HepG2 (cell line): ENCODE measurements at regions not wholly inside any gene's neighbourhood (a gene's known extent, or its start where the extent isn't known, plus 50 kb on each side); places are given as distances from the start of the nearest gene placed in this dataset.

ENCODE experiments used
- ATAC-seq: fragments of 200-7000 bp; cut with Tn5 transposase; 3 replicates; pipeline ENCODE4 v1.9.1; 2020; ENCODE audit warnings: mild to moderate bottlenecking, moderate library complexity
- BruUV-seq: library from RNA; stranded (reverse); fragments of 400-500 nt; replicated peaks from 2 replicates; lab custom pipeline; 2021; lab: Mats Ljungman, UMichigan
- CTCF ChIA-PET: fragments of 300-600 bp; formaldehyde crosslinking; extraction: SDS; loops from one replicate; lab custom pipeline; 2021; ENCODE audit warnings: low total read pairs, inconsistent platforms, low intra/inter-chr PET ratio; lab: Yijun Ruan, JAX
- POLR2A ChIA-PET: fragments of 350-600 bp; sonication (Branson Sonifier 250); formaldehyde crosslinking; loops from one replicate; lab custom pipeline; 2020; ENCODE audit warnings: antibody characterized with exemption, inconsistent platforms; lab: Yijun Ruan, JAX
- DNase-seq: peaks from one replicate; pipeline ENCODE4 v3.0.0-alpha.2; 2015; ENCODE audit warnings: low spot score
- FAIRE-seq: peaks from 3 replicates; lab custom pipeline; 2011; peaks lifted over from hg19 to GRCh38; lab: Jason Lieb, UNC
- H2AFZ ChIP-seq: one replicate; pipeline ENCODE4 v1.6.1; 2011; ENCODE audit warnings: low read length, inconsistent platforms
- H3K27ac ChIP-seq: fragments of 300-600 bp; 3 replicates; pipeline ENCODE4 v1.8.0; 2011; ENCODE audit warnings: mixed run types, mild to moderate bottlenecking, mixed read lengths, low read length, inconsistent platforms; ENCODE audit not compliant: insufficient read depth; ENCODE audit errors: extremely low read length
- H3K27me3 ChIP-seq, 2 experiments: fragments of 200-600 bp in 1 of 2; 2 replicates in 1 of 2; 3 replicates in 1 of 2; pipeline versions ENCODE4 v1.6.0 to v1.8.0; 2011; ENCODE audit warnings: low read length in 2 of 2, mild to moderate bottlenecking in 2 of 2, moderate library complexity in 2 of 2, inconsistent platforms in 1 of 2; ENCODE audit not compliant: insufficient read depth in 2 of 2, control insufficient read depth in 1 of 2
- H3K36me3 ChIP-seq, 2 experiments: fragments of 200-600 bp in 1 of 2; replicated peaks in 1 of 2; 2 replicates in 1 of 2; 3 replicates in 1 of 2; pipeline versions ENCODE4 v1.5.1 to v1.8.0; 2011; ENCODE audit warnings: low read length in 2 of 2, inconsistent platforms in 1 of 2; ENCODE audit not compliant: insufficient read depth in 2 of 2, control insufficient read depth in 1 of 2
- H3K4me1 ChIP-seq: 2 replicates; pipeline ENCODE4 v1.5.1; 2012; ENCODE audit warnings: low read length, inconsistent platforms; ENCODE audit not compliant: insufficient read depth
- H3K4me2 ChIP-seq: 2 replicates; pipeline ENCODE4 v1.6.0; 2011; ENCODE audit warnings: low read depth, low read length, inconsistent platforms
- H3K4me3 ChIP-seq, 3 experiments: fragments of 200-600 bp in 1 of 3; sonication (generic), shearing (Covaris generic) in 1 of 3; replicated peaks in 1 of 3; 2 replicates each; pipeline ENCODE4 v1.5.1; 2011 to 2016; ENCODE audit warnings: low read length in 3 of 3, inconsistent platforms in 2 of 3, low read depth in 2 of 3, mild to moderate bottlenecking in 2 of 3, control low read depth in 1 of 3, mixed read lengths in 1 of 3; ENCODE audit not compliant: insufficient read depth in 1 of 3
- H3K79me2 ChIP-seq: one replicate; pipeline ENCODE4 v1.6.1; 2011; ENCODE audit warnings: low read length, inconsistent platforms; ENCODE audit not compliant: insufficient read depth
- H3K9ac ChIP-seq: 2 replicates; pipeline ENCODE4 v1.6.0; 2011; ENCODE audit warnings: mild to moderate bottlenecking, low read depth, low read length, inconsistent platforms; ENCODE audit not compliant: insufficient read depth
- H3K9me3 ChIP-seq: 2 replicates; pipeline ENCODE4 v1.5.1; 2012; ENCODE audit warnings: mild to moderate bottlenecking, low read length
- H4K20me1 ChIP-seq: 2 replicates; pipeline ENCODE4 v1.6.0; 2011; ENCODE audit warnings: inconsistent platforms, mild to moderate bottlenecking, low read length, moderate library complexity; ENCODE audit not compliant: insufficient read depth
- BRCA1 ChIP-seq: sonication (generic); formaldehyde crosslinking; IDR thresholded peaks from 2 replicates; pipeline ENCODE4 v1.4.0; 2020; ENCODE audit warnings: missing genetic modification reagents
- ZNF552 ChIP-seq: sonication (generic); formaldehyde crosslinking; IDR thresholded peaks from 2 replicates; pipeline ENCODE4 v1.9.0; 2022; ENCODE audit warnings: missing genetic modification reagents, mild to moderate bottlenecking, borderline replicate concordance
- ZNF652 ChIP-seq: IDR thresholded peaks from 2 replicates; pipeline ENCODE4 v1.6.1; 2016; ENCODE audit warnings: low read depth, borderline replicate concordance
- WGBS: methylation state at CpG from one replicate; pipeline ENCODE4 v1.1.6; 2017; ENCODE audit warnings: low lambda C conversion rate; 5-methylcytosine and 5-hydroxymethylcytosine counted together
- in situ Hi-C: cut with HindIII; loops from 2 replicates; pipeline ENCODE4 v1.10.0; 2017; ENCODE audit warnings: low pct_unique_long_range_greater_than_20kb; ENCODE audit not compliant: extremely low pct_ligation_motif_present
- intact Hi-C: fragments of 100-400 bp; cut with micrococcal nuclease; formaldehyde crosslinking; loops from one replicate; pipeline ENCODE4 v1.10.0; 2022; ENCODE audit not compliant: unreplicated experiment
- TF ChIP-seq, protein P1 (sequence below): IDR thresholded peaks from 2 replicates; pipeline ENCODE4 v1.6.1; 2016; ENCODE audit warnings: mild to moderate bottlenecking
- TF ChIP-seq, protein P2 (sequence below), 2 experiments: sonication (generic) in 1 of 2; formaldehyde crosslinking in 1 of 2; IDR thresholded peaks; 2 replicates each; pipeline versions ENCODE4 v1.6.1 to v1.9.0; 2014 to 2022; ENCODE audit warnings: antibody characterized with exemption in 1 of 2, borderline replicate concordance in 1 of 2, inconsistent platforms in 1 of 2, low read depth in 1 of 2, missing genetic modification reagents in 1 of 2

DNA sequence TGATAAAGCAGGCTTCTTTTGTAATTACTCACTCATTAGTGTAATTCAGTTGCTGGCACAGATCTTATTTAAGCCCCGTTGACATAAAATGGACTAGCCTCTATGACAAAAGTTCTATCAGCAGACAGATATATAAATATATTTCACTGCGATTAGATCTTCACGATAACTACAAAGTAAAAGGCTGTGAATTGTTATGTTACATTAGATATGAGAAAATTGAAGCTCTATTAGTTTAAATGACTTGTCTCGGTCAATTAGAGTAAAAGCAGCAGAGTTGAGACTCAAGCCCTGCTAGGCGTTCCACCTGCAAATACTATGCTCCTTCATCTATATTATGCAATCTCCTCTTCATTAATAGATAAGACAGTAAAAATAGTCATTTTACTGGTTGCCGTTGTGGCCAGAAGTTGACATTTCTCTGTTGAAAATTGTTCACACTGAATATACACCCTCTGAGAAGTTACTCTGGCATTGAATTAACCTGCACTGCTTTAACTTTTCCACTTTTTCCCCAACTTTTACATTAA lies 136.7 kb downstream of the DKK1 start:
- H3K9ac ChIP-seq, result no peak overlapping the region
- DNase-seq (no peak), FAIRE-seq (no peak), ATAC-seq (no peak)
- H3K79me2 ChIP-seq, result no peaks in the 10 kb centered on the region
- H3K27me3 ChIP-seq, result no peaks in the 10 kb centered on the region
- CTCF ChIA-PET, result no interaction called here
- H3K9me3 ChIP-seq, result no peaks in the 10 kb centered on the region
- no peak overlapping the region for H3K27ac ChIP-seq
- in situ Hi-C loops, result no loop called here
- intact Hi-C loops, result no loop called here
- no TSS peak for BruUV-seq
- no peak overlapping the region for H2AFZ ChIP-seq
- H3K4me1 ChIP-seq, result peaks cover 24% of the 10 kb centered on the region
- H4K20me1 ChIP-seq, result no peaks in the 10 kb centered on the region
- TF ChIP-seq BRCA1 (CRISPR knock-in tag), result no peak
- TF ChIP-seq ZNF652 (CRISPR knock-in tag), result no peak
- no peak for TF ChIP-seq ZNF552
- TF ChIP-seq, protein P1, sequence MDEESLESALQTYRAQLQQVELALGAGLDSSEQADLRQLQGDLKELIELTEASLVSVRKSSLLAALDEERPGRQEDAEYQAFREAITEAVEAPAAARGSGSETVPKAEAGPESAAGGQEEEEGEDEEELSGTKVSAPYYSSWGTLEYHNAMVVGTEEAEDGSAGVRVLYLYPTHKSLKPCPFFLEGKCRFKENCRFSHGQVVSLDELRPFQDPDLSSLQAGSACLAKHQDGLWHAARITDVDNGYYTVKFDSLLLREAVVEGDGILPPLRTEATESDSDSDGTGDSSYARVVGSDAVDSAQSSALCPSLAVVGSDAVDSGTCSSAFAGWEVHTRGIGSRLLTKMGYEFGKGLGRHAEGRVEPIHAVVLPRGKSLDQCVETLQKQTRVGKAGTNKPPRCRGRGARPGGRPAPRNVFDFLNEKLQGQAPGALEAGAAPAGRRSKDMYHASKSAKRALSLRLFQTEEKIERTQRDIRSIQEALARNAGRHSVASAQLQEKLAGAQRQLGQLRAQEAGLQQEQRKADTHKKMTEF (CRISPR knock-in tag), result no peak
- TF ChIP-seq, protein P2, sequence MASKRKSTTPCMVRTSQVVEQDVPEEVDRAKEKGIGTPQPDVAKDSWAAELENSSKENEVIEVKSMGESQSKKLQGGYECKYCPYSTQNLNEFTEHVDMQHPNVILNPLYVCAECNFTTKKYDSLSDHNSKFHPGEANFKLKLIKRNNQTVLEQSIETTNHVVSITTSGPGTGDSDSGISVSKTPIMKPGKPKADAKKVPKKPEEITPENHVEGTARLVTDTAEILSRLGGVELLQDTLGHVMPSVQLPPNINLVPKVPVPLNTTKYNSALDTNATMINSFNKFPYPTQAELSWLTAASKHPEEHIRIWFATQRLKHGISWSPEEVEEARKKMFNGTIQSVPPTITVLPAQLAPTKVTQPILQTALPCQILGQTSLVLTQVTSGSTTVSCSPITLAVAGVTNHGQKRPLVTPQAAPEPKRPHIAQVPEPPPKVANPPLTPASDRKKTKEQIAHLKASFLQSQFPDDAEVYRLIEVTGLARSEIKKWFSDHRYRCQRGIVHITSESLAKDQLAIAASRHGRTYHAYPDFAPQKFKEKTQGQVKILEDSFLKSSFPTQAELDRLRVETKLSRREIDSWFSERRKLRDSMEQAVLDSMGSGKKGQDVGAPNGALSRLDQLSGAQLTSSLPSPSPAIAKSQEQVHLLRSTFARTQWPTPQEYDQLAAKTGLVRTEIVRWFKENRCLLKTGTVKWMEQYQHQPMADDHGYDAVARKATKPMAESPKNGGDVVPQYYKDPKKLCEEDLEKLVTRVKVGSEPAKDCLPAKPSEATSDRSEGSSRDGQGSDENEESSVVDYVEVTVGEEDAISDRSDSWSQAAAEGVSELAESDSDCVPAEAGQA (IDR thresholded peaks at IDR 0.05; ENCODE audit: low read depth), result no peak
- TF ChIP-seq, protein P2 (CRISPR knock-in tag; IDR thresholded peaks at IDR 0.05; ENCODE audit: borderline replicate concordance), result no peak
- TF ChIP-seq, all 625 proteins: peak for 0
- Histone ChIP-seq H3K4me3 (no peak overlapping the region), H3K36me3 (no peaks in the 10 kb centered on the region), H3K4me2 (no peak overlapping the region)
- WGBS, result 91% methylated on average over 6 of the region's 6 CpGs
- POLR2A ChIA-PET, result no interaction called here
